Neutrophil (primary cell): ENCODE measurements at regions not wholly inside any gene's neighbourhood (a gene's known extent, or its start where the extent isn't known, plus 50 kb on each side); places are given as distances from the start of the nearest gene placed in this dataset.
"Not testable (repeated sequence)": the region's sequence is repeated elsewhere in the genome, so short reads cannot be mapped to it uniquely, and the experiment has no call there.

Source experiments
- H3K27ac ChIP-seq: fragments of 200-600 bp; sonication (generic); 2 replicates; pipeline ENCODE4 v1.5.1; 2016; ENCODE audit warnings: mild to moderate bottlenecking, moderate library complexity
- H3K27me3 ChIP-seq: fragments of 200-600 bp; sonication (generic); 2 replicates; pipeline ENCODE4 v1.6.0; 2016; ENCODE audit warnings: mild to moderate bottlenecking
- H3K36me3 ChIP-seq: fragments of 200-600 bp; sonication (generic); 2 replicates; pipeline ENCODE4 v1.5.1; 2017
- H3K4me1 ChIP-seq, 2 experiments: fragments of 200-600 bp in 1 of 2; sonication (generic) in 1 of 2; 1 replicate in 1 of 2; 2 replicates in 1 of 2; pipeline versions ENCODE4 v1.5.1 to v1.6.1; 2013 to 2016; ENCODE audit warnings: low read depth in 1 of 2, low read length in 1 of 2, mild to moderate bottlenecking in 1 of 2, moderate library complexity in 1 of 2; ENCODE audit not compliant: control insufficient read depth in 1 of 2, insufficient read depth in 1 of 2
- H3K4me3 ChIP-seq, 2 experiments: fragments of 200-600 bp in 1 of 2; sonication (generic) in 1 of 2; 1 replicate in 1 of 2; 2 replicates in 1 of 2; pipeline ENCODE4 v1.5.1; 2013 to 2016; ENCODE audit warnings: low read depth in 1 of 2, low read length in 1 of 2, mild to moderate bottlenecking in 1 of 2, moderate library complexity in 1 of 2
- H3K9me3 ChIP-seq: fragments of 200-600 bp; sonication (generic); 2 replicates; pipeline ENCODE4 v1.5.1; 2016
- CTCF ChIP-seq: fragments of 200-600 bp; sonication (generic); IDR thresholded peaks from 2 replicates; pipeline ENCODE4 v1.5.1; 2016; ENCODE audit warnings: antibody characterized with exemption

- Histone ChIP-seq H3K27me3 (no peaks in the 10 kb centered on the region), H3K36me3 (no peaks in the 10 kb centered on the region), H3K27ac (no peak overlapping the region), H3K9me3 (no peaks in the 10 kb centered on the region), H3K4me1 (peaks cover 0 to 6% of the 10 kb centered on the region in 2 experiments), H3K4me3 (no peak overlapping the region)
- TF ChIP-seq CTCF = no peak
These were observed 273.0 kb upstream of the PLET1 start for GRCh38 chr11:112533682-112534081.

GRCh38 chr11:112534208-112534607 lies 273.5 kb upstream of the PLET1 start:
- H3K4me3 ChIP-seq = no peak overlapping the region
- no peaks in the 10 kb centered on the region for H3K27me3 ChIP-seq
- H3K36me3 ChIP-seq = no peaks in the 10 kb centered on the region
- H3K27ac ChIP-seq = no peak overlapping the region
- H3K9me3 ChIP-seq = no peaks in the 10 kb centered on the region
- H3K4me1 ChIP-seq = peaks cover 0 to 6% of the 10 kb centered on the region in 2 experiments
- TF ChIP-seq CTCF = no peak

GRCh38 chr11:112537026-112537425 lies 276.4 kb upstream of the PLET1 start:
- H3K4me1 ChIP-seq = peaks cover 0 to 6% of the 10 kb centered on the region in 2 experiments
- no peaks in the 10 kb centered on the region for H3K9me3 ChIP-seq
- no peak overlapping the region for H3K4me3 ChIP-seq
- no peaks in the 10 kb centered on the region for H3K27me3 ChIP-seq
- no peaks in the 10 kb centered on the region for H3K36me3 ChIP-seq
- no peak overlapping the region for H3K27ac ChIP-seq
- TF ChIP-seq CTCF = no peak

- Histone ChIP-seq H3K27me3 (no peaks in the 10 kb centered on the region), H3K9me3 (no peaks in the 10 kb centered on the region), H3K4me3 (no peak overlapping the region), H3K27ac (no peak overlapping the region), H3K36me3 (no peaks in the 10 kb centered on the region), H3K4me1 (peaks cover 0 to 6% of the 10 kb centered on the region in 2 experiments)
- no peak for TF ChIP-seq CTCF
These were observed 277.2 kb upstream of the PLET1 start for GRCh38 chr11:112537846-112538330.

GRCh38 chr11:112538534-112539280 lies 278.0 kb upstream of the PLET1 start:
- no peak for TF ChIP-seq CTCF
- Histone ChIP-seq H3K27me3 (no peaks in the 10 kb centered on the region), H3K9me3 (no peaks in the 10 kb centered on the region), H3K4me1 (peaks cover 0 to 6% of the 10 kb centered on the region in 2 experiments), H3K27ac (no peak overlapping the region), H3K4me3 (no peak overlapping the region), H3K36me3 (no peaks in the 10 kb centered on the region)

GRCh38 chr11:112539281-112539555 lies 278.6 kb upstream of the PLET1 start:
- not testable (repeated sequence) for H3K27ac ChIP-seq, H3K9me3 ChIP-seq

More at GRCh38 chr11:112539281-112539555, 278.6 kb upstream of the PLET1 start:
- not testable (repeated sequence) for H3K27me3 ChIP-seq, H3K4me3 ChIP-seq, H3K4me1 ChIP-seq, H3K36me3 ChIP-seq
